ENCODE measurements at regions not wholly inside any gene's neighbourhood (a gene's known extent, or its start where the extent isn't known, plus 50 kb on each side); places are given as distances from the start of the nearest gene placed in this dataset.

DNA sequence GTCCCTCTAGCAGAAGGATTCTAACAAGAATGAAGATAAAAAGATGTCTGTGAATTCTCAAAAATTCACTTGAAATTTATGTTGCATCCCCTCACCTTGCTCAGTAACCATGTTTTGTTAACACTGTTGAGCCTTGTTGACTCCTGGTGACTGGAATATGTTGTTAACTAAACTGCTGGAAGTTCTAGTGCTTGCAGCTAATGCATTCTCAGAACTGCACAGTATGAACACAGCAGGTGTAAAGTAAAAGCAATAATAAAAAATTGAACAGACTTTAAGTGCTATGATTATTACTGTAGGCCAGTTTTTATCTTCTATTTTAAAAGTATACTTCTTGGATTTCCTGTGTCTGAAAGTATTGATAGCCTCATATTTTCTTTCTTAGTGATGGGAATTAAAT, 388.7 kb upstream of the PTPRD start:
- TF ChIP-seq, protein P1, sequence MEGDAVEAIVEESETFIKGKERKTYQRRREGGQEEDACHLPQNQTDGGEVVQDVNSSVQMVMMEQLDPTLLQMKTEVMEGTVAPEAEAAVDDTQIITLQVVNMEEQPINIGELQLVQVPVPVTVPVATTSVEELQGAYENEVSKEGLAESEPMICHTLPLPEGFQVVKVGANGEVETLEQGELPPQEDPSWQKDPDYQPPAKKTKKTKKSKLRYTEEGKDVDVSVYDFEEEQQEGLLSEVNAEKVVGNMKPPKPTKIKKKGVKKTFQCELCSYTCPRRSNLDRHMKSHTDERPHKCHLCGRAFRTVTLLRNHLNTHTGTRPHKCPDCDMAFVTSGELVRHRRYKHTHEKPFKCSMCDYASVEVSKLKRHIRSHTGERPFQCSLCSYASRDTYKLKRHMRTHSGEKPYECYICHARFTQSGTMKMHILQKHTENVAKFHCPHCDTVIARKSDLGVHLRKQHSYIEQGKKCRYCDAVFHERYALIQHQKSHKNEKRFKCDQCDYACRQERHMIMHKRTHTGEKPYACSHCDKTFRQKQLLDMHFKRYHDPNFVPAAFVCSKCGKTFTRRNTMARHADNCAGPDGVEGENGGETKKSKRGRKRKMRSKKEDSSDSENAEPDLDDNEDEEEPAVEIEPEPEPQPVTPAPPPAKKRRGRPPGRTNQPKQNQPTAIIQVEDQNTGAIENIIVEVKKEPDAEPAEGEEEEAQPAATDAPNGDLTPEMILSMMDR (conservative IDR thresholded peaks at IDR 0.05; ENCODE audit: low read length): no peak
- no peak for DNase-seq (ENCODE audit: low read depth)
- no peak overlapping the region for H3K4me3 ChIP-seq (ENCODE audit: low read length)

DNA sequence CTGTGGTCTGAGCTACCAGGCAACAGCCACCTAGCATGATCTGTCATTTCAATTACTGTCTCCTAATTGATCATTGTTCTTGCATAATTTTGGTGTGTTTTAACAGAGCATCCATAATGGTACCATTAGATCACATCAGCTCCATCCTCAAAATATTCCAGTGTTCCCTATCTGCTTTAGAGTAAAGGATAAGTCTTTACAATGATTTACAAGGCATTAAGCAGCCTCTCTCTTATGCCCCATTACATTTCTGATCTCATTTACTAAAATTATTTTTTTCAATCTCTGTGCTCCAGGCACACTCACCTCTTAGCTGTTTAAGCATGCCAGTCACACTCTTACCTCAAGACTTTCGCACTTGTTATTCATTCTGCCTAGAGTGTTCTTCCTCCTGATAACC, 389.9 kb upstream of the PTPRD start:
- DNase-seq (ENCODE audit: low read depth): no peak
- H3K4me3 ChIP-seq (ENCODE audit: low read length): no peak overlapping the region
- TF ChIP-seq, protein P1 (conservative IDR thresholded peaks at IDR 0.05; ENCODE audit: low read length): no peak

DNA sequence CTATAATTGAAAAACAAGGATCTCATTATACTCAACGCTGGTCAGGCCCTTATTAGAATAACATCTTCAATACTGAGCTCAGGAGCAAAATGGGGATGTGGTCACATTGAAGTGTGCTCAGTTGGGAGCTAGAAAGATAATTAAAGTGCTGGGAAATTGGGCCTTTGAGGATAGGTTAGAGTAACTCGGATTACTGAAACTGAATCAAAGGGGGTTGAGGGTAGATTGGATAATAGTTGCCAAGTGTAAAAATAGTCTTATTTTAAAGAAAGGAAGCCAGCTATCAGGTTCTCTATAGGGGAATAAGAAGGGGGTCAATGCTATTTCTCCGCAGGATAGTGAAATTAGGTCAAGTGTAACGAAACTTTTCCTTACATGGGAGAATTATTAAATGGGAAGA, 391.0 kb upstream of the PTPRD start:
- TF ChIP-seq, protein P1 (conservative IDR thresholded peaks at IDR 0.05; ENCODE audit: low read length): no peak
- no peak overlapping the region for H3K4me3 ChIP-seq (ENCODE audit: low read length)
- no peak for DNase-seq (ENCODE audit: low read depth)

DNA sequence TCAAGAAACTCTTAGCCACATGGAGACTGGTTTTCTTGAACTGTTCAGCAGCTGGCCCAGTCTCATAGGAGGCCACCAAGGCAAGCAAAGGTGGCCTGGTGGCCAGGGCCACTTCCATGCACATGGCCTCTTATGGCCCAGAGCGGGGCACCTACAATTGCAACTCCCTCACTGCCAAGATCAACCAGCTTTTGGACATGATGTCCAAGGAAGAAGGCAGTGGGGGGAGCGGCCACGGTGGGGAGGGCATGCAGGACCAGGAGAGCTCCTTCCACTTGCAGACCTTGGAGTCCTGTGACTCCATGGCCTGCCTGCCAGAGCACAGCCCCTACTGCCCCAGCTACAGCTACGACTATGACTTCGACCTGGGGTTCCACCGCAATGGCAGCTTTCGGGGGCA, 398.9 kb upstream of the PTPRD start:
- TF ChIP-seq, protein P1 (conservative IDR thresholded peaks at IDR 0.05; ENCODE audit: low read length): no peak
- DNase-seq (ENCODE audit: low read depth): no peak
- H3K4me3 ChIP-seq (ENCODE audit: low read length): no peak overlapping the region

DNA sequence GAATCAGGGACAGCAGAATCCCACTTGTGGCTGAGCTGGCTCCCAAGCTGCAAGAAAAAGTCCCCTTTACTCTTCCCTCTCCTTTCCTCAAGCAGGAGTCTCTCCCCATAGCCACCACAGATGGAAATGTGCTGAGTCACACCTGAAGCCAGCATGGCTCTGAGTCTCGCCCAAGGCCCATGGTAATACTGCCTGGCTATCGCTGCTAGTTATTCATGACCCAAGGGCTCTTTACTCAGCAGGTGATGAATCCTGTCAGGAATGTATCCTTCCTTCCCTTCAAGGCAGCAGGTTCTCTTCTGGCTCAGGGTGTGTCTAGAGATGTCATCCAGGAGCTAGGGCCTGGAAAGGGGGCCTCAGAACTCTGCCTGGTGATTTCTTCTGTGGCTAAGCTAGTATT, 403.3 kb upstream of the PTPRD start:
- no peak overlapping the region for H3K4me3 ChIP-seq (ENCODE audit: low read length)
- TF ChIP-seq, protein P1 (conservative IDR thresholded peaks at IDR 0.05; ENCODE audit: low read length): no peak
- DNase-seq (ENCODE audit: low read depth): no peak

DNA sequence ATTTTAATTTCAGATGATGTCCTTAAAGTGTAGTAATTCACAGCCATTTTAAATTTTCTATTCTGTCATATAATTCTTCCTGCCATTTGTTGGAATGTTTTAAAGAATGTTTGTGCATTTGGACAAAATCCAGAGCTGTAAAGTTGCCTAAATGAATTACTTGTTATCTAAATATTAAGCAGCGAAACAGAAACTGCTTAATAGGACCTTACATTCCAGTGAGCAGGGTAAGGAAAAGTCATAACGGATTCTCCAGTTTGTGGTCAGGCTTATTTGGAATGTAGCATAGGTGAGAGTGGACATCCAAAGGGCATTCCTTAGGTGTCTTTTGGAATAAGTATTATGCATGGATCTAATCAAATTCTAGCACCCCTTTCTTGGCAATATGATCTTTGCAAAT, 410.4 kb upstream of the PTPRD start:
- H3K4me3 ChIP-seq (ENCODE audit: low read length): no peak overlapping the region
- no peak for DNase-seq (ENCODE audit: low read depth)
- TF ChIP-seq, protein P1 (conservative IDR thresholded peaks at IDR 0.05; ENCODE audit: low read length): no peak

DNA sequence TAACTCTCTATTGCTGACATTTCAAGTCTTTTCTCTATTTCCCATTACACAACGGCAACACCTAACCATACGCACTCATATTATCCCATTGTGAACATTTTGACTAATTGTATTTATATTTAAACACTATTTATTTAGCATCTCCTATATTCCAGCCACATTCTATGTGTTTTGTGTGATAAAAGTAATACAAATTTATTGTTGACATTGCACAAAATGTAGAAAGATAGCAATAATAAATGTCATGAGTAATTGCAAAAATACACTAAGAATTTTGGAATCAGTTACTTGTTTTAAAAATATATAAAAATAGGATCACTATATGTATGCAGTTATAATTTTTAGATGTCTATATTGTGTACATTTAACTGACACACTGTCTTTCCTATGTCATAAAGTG, 413.0 kb upstream of the PTPRD start:
- TF ChIP-seq, protein P1 (conservative IDR thresholded peaks at IDR 0.05; ENCODE audit: low read length): no peak
- no peak for DNase-seq (ENCODE audit: low read depth)
- H3K4me3 ChIP-seq (ENCODE audit: low read length): no peak overlapping the region
